Colon (tissue), 2 donors: ENCODE measurements at regions not wholly inside any gene's neighbourhood (a gene's known extent, or its start where the extent isn't known, plus 50 kb on each side); places are given as distances from the start of the nearest gene placed in this dataset.
"Not testable (repeated sequence)": the region's sequence is repeated elsewhere in the genome, so short reads cannot be mapped to it uniquely, and the experiment has no call there.

Source experiments
- FAIRE-seq: peaks from 2 replicates; lab custom pipeline; 2012; peaks lifted over from hg19 to GRCh38; lab: Jason Lieb, UNC
- donor health status: control.
- donor health status: control.

DNA sequence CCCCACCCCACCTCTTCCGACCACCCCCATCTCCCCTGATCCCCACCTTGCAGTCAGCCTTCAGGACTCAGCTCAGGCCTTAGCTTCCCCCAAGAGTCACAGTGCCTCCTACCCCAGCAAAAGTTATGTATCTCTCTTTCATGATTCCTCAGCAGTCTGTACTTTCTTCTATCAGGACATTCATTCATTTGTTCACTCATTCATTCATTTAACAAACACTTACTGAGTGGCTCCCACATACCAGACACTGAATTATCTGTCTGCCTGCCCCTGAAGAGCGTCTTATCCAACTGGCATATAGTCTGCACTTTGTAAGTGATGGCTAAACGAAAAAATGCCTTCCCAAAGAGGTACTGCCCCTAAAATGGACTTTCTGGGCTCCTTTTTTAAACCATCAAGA lies 114.4 kb upstream of the SLC35F3 start:
- FAIRE-seq: no peak

DNA sequence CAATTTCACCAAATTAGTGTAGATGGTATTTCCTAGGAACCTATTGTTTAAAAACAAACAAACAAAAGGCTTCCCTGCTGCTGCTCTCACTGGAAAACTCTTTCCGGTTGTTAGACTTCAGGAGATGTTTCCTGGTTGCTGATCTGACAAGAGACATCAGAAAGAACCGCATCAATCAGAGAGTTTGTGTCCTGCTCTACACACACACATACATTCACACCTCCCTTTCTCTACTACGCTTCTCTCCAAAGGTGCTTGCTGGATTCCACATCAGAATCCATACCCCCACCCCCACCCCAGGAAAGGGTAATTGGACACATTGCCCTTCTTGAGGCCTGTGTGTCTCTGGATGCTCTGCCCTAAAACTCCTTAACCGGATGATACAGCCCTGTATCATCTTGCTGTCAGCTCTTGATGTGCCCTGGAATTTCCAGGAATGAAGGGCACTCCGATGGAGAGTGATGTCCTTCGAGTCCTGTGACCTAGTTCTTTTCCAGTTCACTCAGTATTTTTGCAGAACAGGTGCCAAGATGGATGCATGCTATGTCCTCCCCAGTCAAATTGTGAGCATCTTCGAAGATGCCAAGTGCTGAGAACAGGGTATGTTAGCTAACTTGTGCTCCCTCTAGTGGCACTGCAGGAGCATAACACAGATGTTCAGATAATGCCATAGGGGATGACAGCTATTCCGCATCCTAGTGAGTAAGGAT lies 113.7 kb upstream of the SLC35F3 start:
- FAIRE-seq: peak; percentile 60

DNA sequence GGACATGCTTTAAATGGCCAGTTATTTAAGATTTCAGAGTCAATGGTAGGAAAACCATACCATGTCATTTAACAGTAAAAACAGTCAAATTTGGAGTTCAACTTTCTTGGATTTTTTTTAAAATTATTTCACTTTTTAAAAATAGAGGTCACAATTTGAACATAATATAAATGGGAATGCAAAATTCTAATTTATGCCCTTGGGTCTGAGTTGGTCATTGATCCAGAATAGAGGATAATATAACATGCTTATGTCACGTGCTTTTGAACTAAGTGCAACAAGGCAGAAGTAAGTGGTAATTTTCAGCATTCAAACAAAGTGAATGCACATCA lies 113.1 kb upstream of the SLC35F3 start:
- no peak for FAIRE-seq

DNA sequence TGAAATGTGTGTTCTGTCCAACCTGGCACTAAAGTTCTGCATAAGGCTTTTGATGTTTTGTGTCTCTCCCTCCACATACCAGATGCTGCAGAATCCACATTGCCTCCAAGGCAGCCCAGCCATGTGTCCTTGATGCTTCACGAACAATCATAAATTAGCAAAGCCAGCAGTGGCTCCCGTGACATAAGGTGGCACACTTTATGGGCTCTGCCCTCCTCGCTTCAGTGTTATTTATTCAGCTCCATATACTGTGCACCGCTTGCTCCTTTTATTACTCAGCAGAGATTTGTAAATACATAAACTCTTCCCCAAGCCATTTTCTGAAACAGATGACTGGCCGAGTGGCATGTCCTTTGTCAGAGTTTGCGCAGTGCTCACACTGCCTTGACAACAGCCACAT lies 112.8 kb upstream of the SLC35F3 start:
- FAIRE-seq: no peak

- no peak for FAIRE-seq
These were observed 109.6 kb upstream of the SLC35F3 start for GRCh38 chr1:233794863-233795262.

DNA sequence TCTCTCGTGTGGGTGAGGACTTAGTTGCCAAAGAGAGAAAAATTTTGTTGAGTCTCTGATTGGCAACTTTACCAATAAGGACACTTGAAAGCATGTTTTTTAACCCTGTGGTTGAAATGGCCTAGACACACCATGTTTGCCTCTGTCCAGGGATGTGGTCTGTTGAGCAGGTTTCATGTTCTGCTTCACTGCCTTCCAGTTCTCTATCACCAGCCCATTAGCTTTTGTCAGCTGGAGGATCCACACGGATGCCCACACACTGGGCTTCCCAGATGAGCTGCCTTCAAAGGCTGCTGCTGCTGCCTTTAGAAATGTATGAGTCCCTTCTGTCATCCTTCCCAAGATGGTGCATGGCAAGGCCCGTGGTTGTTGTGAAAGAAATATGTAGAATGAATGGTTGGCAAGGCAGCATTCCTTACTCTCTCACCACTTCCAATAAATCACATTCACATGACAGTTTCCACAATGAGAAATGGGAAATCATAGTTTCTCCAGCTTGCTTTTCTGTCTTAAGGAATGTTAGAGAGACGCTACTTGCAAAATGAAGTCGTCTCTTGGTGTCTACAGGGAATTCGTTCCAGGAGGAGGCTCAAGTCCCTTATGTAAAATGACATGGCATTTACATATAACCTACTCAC lies 108.2 kb upstream of the SLC35F3 start:
- no peak for FAIRE-seq

DNA sequence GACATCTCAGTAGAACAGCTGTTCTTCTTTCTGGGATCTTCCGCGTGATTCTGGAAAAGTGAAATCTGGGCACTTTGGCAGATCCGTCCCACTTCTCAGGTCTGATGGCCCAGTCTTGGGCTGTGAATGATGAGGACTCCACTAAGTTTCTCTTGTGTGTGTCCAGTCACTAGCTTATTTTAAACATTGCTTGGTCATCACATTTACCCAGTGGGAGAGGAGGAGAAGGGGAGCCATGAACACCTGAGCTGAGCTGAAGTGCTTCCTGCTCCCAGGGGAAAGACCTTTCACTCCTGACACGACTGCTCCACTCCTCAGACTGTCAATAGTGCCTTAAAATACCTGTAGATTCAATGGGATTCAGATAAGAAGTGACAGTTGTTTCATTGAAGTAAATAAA lies 101.9 kb upstream of the SLC35F3 start:
- FAIRE-seq: no peak

- FAIRE-seq: no peak
These were observed 98.7 kb upstream of the SLC35F3 start for GRCh38 chr1:233805786-233806185.

DNA sequence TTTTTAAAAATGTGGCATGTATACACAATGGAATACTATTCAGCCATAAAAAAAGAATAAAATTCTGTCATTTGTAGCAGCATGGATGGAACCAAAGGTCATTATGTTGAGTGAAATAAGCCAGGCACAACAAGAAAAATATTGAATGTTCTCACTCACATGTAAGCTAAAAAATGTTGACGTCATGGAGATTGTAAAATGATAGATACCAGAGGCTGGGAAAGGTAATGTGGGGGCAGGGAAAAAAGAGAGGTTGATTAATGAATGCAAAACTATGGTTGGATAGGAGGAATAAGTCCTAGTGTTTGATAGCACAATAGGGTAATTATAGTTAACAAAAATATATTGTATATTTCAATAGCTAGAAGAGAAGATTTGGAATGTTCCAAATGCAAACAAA lies 89.1 kb upstream of the SLC35F3 start:
- no peak for FAIRE-seq

DNA sequence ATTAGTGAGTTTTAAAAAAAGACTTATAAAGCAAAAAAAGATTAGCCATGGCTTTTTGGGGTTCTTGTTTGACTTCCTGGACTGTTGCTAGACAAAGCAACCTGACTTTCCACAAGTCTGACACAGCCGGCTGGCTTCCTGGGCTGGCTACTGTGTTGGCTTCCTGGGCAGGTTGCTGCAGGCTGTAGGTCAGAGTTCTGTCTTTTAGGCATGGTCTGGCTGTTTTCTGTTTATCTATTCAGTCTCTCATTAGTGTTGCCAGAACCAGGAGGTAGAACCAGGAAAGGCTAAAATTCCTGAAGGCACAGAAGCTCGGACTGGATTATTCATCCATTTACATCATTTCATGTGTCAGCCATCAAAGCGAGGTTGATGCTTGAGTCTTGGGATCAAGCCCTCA lies 88.6 kb upstream of the SLC35F3 start:
- FAIRE-seq: no peak

DNA sequence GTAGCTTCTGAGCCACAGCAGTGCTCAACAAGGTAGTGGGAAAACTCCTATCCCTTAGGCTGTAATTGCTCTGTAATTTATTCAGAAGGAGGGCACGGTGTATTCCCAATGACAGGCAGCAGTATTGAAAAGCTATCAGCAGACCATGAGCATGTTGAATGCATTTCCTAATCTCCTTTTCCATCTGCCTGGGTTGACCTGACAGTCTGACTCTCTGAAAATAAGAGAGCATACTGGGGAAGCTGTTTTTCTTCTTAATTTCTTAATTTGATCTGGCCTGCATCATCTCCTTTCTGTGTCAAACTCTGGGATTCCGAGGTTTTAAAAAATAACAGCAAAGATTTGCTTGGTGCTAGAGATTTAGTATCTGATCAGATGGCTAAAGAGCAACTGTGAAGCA lies 88.1 kb upstream of the SLC35F3 start:
- FAIRE-seq: no peak

GRCh38 chr1:233819042-233819441 lies 85.4 kb upstream of the SLC35F3 start:
- FAIRE-seq: no peak

- not testable (repeated sequence) for FAIRE-seq
These were observed 80.3 kb upstream of the SLC35F3 start for GRCh38 chr1:233824179-233824578.

DNA sequence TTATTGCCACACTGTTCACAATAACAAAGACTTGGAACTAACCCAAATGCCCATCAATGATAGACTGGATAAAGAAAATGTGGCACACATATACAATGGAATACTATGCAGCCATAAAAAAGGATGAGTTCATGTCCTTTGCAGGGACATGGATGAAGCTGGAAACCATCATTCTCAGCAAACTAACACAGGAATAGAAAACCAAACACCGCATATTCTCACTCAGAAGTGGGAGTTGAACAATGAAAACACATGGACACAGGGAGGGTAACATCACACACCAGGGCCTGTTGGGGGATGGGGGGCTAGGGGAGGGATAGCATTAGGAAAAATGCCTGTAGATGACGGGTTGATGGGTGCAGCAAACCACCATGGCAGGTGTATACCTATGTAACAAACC lies 76.5 kb upstream of the SLC35F3 start:
- not testable (repeated sequence) for FAIRE-seq

GRCh38 chr1:233828480-233828879 lies 76.0 kb upstream of the SLC35F3 start:
- no peak for FAIRE-seq

- FAIRE-seq: peak; percentile 69
These were observed 69.9 kb upstream of the SLC35F3 start for GRCh38 chr1:233834609-233835008.

GRCh38 chr1:233838207-233838606 lies 66.3 kb upstream of the SLC35F3 start:
- not testable (repeated sequence) for FAIRE-seq

GRCh38 chr1:233843525-233844204 lies 60.8 kb upstream of the SLC35F3 start:
- no peak for FAIRE-seq

DNA sequence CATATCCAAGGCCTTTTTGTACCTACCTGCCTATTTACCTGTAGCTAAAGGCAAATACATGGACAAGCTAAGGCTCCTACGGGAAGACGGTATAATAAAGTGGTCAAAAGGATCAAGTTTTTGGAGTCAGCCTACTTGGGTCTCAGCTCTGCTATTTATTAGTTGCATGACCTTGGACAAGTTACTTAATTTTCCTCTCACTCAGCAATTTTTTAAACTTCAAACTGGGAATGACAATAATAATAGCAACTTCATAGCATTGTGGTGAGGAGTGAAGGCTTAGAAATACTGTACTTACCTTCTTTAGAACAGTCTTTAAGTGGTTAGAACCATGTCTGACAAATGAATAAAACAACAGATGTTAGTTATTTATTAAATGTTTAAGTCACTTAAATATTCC lies 60.2 kb upstream of the SLC35F3 start:
- FAIRE-seq: no peak

- no peak for FAIRE-seq
These were observed 59.8 kb upstream of the SLC35F3 start for GRCh38 chr1:233844692-233845091.
